GM23248 (cell line): ENCODE measurements at regions not wholly inside any gene's neighbourhood (a gene's known extent, or its start where the extent isn't known, plus 50 kb on each side); places are given as distances from the start of the nearest gene placed in this dataset.

ENCODE experiments used
- DNase-seq: peaks from one replicate; pipeline ENCODE4 v3.0.0-alpha.2; 2015
- H2AFZ ChIP-seq: fragments of 200-600 bp; sonication (generic); 2 replicates; pipeline ENCODE4 v1.6.1; 2016; ENCODE audit warnings: antibody characterized with exemption
- H3F3A ChIP-seq: fragments of 200-600 bp; sonication (generic); 2 replicates; pipeline ENCODE4 v1.6.1; 2016; ENCODE audit warnings: mild to moderate bottlenecking, antibody characterized with exemption, mixed run types; ENCODE audit not compliant: insufficient read depth
- H3K27ac ChIP-seq: fragments of 200-600 bp; sonication (generic); 2 replicates; pipeline ENCODE4 v1.5.1; 2016; ENCODE audit warnings: mild to moderate bottlenecking
- H3K27me3 ChIP-seq: fragments of 200-600 bp; sonication (generic); replicated peaks from 2 replicates; pipeline ENCODE4 v1.6.1; 2016; ENCODE audit warnings: mild to moderate bottlenecking; ENCODE audit not compliant: insufficient read depth
- H3K36me3 ChIP-seq: fragments of 200-600 bp; sonication (generic); 2 replicates; pipeline ENCODE4 v1.6.1; 2016; ENCODE audit warnings: low read depth, mild to moderate bottlenecking
- H3K4me1 ChIP-seq: fragments of 200-600 bp; sonication (generic); 2 replicates; pipeline ENCODE4 v1.6.1; 2016; ENCODE audit warnings: mild to moderate bottlenecking; ENCODE audit not compliant: insufficient read depth
- H3K4me2 ChIP-seq: fragments of 200-600 bp; sonication (generic); one replicate; pipeline ENCODE4 v1.6.1; 2016; ENCODE audit warnings: mild to moderate bottlenecking; ENCODE audit not compliant: unreplicated experiment
- H3K4me3 ChIP-seq: fragments of 200-600 bp; sonication (generic); 2 replicates; pipeline ENCODE4 v1.5.1; 2016; ENCODE audit warnings: mild to moderate bottlenecking
- H3K79me2 ChIP-seq: fragments of 200-600 bp; sonication (generic); 2 replicates; pipeline ENCODE4 v1.6.1; 2016; ENCODE audit warnings: mild to moderate bottlenecking; ENCODE audit not compliant: insufficient read depth
- H3K9ac ChIP-seq: fragments of 200-600 bp; sonication (generic); 2 replicates; pipeline ENCODE4 v1.6.1; 2016; ENCODE audit warnings: mild to moderate bottlenecking
- H3K9me2 ChIP-seq: fragments of 200-600 bp; sonication (generic); 2 replicates; pipeline ENCODE4 v1.6.1; 2016; ENCODE audit warnings: mixed run types, mild to moderate bottlenecking, moderate library complexity; ENCODE audit not compliant: insufficient read depth
- H3K9me3 ChIP-seq: fragments of 200-600 bp; sonication (generic); one replicate; pipeline ENCODE4 v1.6.1; 2017; ENCODE audit warnings: low read depth
- H4K20me1 ChIP-seq: fragments of 200-600 bp; sonication (generic); 2 replicates; pipeline ENCODE4 v1.6.0; 2016; ENCODE audit not compliant: insufficient read depth
- EZH2 ChIP-seq: fragments of 200-600 bp; sonication (generic); IDR thresholded peaks from 2 replicates; pipeline ENCODE4 v1.6.1; 2018; ENCODE audit warnings: antibody characterized with exemption, mild to moderate bottlenecking; ENCODE audit not compliant: insufficient read depth, poor library complexity, severe bottlenecking
- EZH2phosphoT487 ChIP-seq: fragments of 200-600 bp; sonication (generic); IDR thresholded peaks from 2 replicates; pipeline ENCODE4 v1.6.1; 2018; ENCODE audit warnings: antibody characterized with exemption, moderate library complexity, mild to moderate bottlenecking, low read depth; ENCODE audit not compliant: insufficient read depth
- WGBS, 2 experiments: methylation state at CpG; one replicate each; pipeline ENCODE4 v1.1.6; 2015 to 2017; ENCODE audit warnings: low lambda C conversion rate in 2 of 2, low coverage in 1 of 2; ENCODE audit errors: missing lambda C conversion rate in 2 of 2; 5-methylcytosine and 5-hydroxymethylcytosine counted together
- in situ Hi-C: fragments of 300-500 bp; cut with MboI; formaldehyde crosslinking; loops from 2 replicates; pipeline ENCODE4 v1.15.0; 2020

DNA sequence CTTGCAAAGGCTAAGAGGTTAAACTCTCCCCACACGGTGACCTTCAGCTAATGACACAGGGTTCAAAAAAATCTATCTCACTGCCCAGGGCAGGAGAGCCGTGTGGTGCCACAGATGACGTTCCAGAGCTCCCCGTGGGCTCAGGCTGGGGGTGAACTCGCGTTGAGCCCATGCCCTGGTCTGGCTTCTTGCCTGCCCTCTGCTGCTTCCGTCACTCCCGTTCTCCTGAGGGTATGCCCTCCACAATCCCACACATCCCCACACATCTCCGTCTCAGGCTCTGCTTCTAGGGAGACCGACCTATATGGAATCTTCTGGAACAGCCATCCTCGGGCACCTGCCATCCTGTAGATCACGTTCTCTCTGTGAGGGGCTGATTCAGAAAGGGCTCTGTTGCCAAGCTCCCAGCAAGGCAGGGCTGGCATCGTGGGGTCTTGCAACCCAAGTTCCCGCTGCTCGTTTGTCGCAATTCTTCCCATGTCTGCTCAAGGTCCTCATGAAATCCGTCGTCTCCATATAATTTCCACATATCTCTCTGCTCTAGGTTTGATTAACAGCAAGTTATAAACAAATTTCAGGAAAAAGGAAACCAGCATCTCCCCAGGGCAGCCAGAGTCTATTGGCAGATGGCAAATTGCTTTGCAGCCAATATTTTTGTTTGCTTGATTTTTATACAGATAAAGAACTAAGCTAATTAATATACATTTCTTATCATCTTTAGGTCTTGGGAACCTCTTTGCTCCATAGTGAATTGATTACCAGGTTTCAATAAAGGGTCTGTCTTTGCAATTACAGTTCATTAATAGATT is 278.2 kb downstream of the PTPRU start:
- in situ Hi-C loops: no loop called here
- H3K4me3 ChIP-seq: no peak overlapping the region
- no peaks in the 10 kb centered on the region for H4K20me1 ChIP-seq
- 75 to 79% methylated on average over 18 of the region's 18 CpGs for WGBS, 2 experiments
- H3K4me1 ChIP-seq: no peaks in the 10 kb centered on the region
- H3K27ac ChIP-seq: no peak overlapping the region
- no peaks in the 10 kb centered on the region for H3K9me2 ChIP-seq
- no peak overlapping the region for H3K9ac ChIP-seq
- H3K36me3 ChIP-seq: no peaks in the 10 kb centered on the region
- H3K4me2 ChIP-seq: no peak overlapping the region
- H3F3A ChIP-seq: no peaks in the 10 kb centered on the region
- no peak overlapping the region for H2AFZ ChIP-seq
- TF ChIP-seq EZH2phosphoT487 (no peak), EZH2 (no peak)
- H3K9me3 ChIP-seq: no peaks in the 10 kb centered on the region
- peaks cover 17% of the 10 kb centered on the region for H3K27me3 ChIP-seq
- DNase-seq: no peak
- H3K79me2 ChIP-seq: no peaks in the 10 kb centered on the region

DNA sequence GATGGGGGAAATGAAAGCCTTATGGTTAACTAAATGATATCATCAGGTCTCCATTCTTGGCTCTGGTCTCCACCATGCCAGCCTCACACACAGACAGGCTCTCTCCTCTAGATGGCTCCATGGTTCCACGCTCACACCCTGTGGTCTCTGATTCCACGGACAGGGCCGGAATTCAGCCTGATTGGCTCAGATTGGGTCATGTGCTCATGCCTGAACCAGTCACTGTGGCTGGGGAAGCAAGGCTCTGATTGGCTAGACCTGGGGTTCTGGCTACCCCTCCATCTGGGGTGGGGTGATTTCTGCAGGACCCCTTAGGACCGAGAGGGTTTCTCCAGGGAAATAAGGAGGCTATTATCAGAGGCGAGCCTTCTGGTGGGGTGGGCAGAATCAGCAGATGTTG is 277.0 kb downstream of the PTPRU start:
- Histone ChIP-seq H3K4me3 (no peak overlapping the region), H3K9me3 (no peaks in the 10 kb centered on the region), H2AFZ (no peak overlapping the region), H3K27me3 (peaks cover 17% of the 10 kb centered on the region), H4K20me1 (no peaks in the 10 kb centered on the region), H3K79me2 (no peaks in the 10 kb centered on the region), H3K27ac (no peak overlapping the region), H3F3A (no peaks in the 10 kb centered on the region), H3K4me2 (no peak overlapping the region), H3K36me3 (no peaks in the 10 kb centered on the region), H3K4me1 (no peaks in the 10 kb centered on the region), H3K9ac (no peak overlapping the region), H3K9me2 (no peaks in the 10 kb centered on the region)
- in situ Hi-C loops: no loop called here
- DNase-seq: peak; percentile 89
- 29 to 33% methylated on average over 5 of the region's 5 CpGs for WGBS, 2 experiments
- TF ChIP-seq EZH2 (no peak), EZH2phosphoT487 (no peak)

DNA sequence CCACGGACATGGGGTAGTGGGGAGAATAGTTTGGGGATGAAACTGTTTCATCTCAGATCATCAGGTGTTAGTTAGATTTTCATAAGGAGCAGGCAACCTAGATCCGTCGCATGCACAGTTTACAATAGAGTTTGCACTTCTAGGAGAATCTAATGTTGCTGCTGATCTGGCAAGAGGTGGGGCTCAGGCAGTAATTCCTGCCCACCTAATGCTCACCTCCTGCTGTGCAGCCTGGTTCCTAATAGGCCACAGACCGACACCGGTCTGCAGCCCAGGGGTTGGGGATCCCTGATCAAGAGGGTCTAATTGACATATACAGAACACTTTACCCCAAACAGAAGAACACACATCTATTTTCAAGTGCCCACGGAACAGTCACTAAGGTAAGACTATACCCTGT is 275.1 kb downstream of the PTPRU start:
- no peak for DNase-seq
- Histone ChIP-seq H3K9me2 (no peaks in the 10 kb centered on the region), H3K9ac (no peak overlapping the region), H3K79me2 (no peaks in the 10 kb centered on the region), H3K36me3 (no peaks in the 10 kb centered on the region), H4K20me1 (no peaks in the 10 kb centered on the region), H2AFZ (no peak overlapping the region), H3F3A (no peaks in the 10 kb centered on the region), H3K9me3 (no peaks in the 10 kb centered on the region), H3K4me3 (no peak overlapping the region), H3K4me1 (no peaks in the 10 kb centered on the region), H3K27me3 (peaks cover 21% of the 10 kb centered on the region), H3K27ac (no peak overlapping the region), H3K4me2 (no peak overlapping the region)
- no peak for TF ChIP-seq EZH2
- no peak for TF ChIP-seq EZH2phosphoT487
- 61 to 76% methylated on average over 6 of the region's 6 CpGs for WGBS, 2 experiments
- in situ Hi-C loops: no loop called here

DNA sequence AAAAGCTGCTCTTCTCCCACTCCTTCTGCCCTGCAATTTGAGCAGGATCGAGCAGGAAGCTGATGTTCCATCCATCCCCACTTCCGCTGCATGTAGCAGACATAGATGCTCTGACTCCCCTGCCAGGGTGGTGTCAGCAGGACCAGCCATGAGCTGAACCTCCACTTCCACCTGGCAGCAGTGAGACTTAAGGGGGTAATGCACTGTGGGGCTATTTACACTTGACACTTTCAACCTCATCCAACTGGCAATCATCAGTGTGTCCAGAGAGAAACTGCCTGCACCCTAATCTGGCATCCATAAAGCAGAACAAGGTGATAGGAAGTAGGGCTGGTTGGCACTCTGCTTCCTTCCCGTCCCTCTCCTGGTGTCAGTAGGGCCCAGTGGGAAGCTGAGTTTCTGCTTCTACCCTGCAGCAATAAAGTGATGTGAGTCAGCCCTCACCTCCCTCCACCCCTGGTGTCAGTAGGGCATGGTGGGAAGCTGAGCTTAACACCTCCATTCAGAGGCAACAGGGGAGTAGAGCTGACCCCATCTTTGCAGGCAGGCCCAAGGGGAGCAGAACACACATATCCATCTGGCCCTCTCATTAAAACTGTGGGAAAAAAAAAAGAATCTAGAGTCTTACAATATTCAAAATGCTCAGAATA is 272.3 kb downstream of the PTPRU start:
- in situ Hi-C loops: no loop called here
- Histone ChIP-seq H3K79me2 (no peaks in the 10 kb centered on the region), H4K20me1 (no peaks in the 10 kb centered on the region), H3K4me3 (no peak overlapping the region), H2AFZ (no peak overlapping the region), H3K9me3 (no peaks in the 10 kb centered on the region), H3K9ac (no peak overlapping the region), H3K27me3 (peaks cover 27% of the 10 kb centered on the region), H3K4me2 (no peak overlapping the region), H3F3A (no peaks in the 10 kb centered on the region), H3K4me1 (no peaks in the 10 kb centered on the region), H3K9me2 (no peaks in the 10 kb centered on the region), H3K36me3 (no peaks in the 10 kb centered on the region), H3K27ac (no peak overlapping the region)
- 61 to 63% methylated on average over 3 of the region's 3 CpGs for WGBS, 2 experiments
- TF ChIP-seq EZH2phosphoT487 (no peak), EZH2 (no peak)
- DNase-seq: no peak
